Naive thymus-derived CD4-positive, alpha-beta T cell (primary cell): ENCODE measurements at regions not wholly inside any gene's neighbourhood (a gene's known extent, or its start where the extent isn't known, plus 50 kb on each side); places are given as distances from the start of the nearest gene placed in this dataset.

Source experiments
- ATAC-seq: fragments of 150-1000 bp; cut with Tn5 transposase; 2 replicates; pipeline ENCODE4 v1.10.0; 2021; ENCODE audit warnings: mild to moderate bottlenecking, moderate library complexity
- CTCF ChIA-PET: fragments of 350-600 bp; sonication (Branson Sonifier 250); formaldehyde crosslinking; loops from one replicate; lab custom pipeline; 2021; ENCODE audit warnings: antibody characterized with exemption; lab: Charles Lee
- POLR2A ChIA-PET: fragments of 350-600 bp; sonication (Branson Sonifier 250); formaldehyde crosslinking; loops from one replicate; lab custom pipeline; 2021; ENCODE audit warnings: antibody characterized with exemption, inconsistent platforms; lab: Charles Lee
- DNase-seq, 9 donors: peaks; one replicate each; pipeline versions ENCODE4 v3.0.0 to v3.0.0-alpha.2; 2020 to 2022; ENCODE audit warnings: mixed read lengths in 1 of 9
- H3K27ac ChIP-seq: one replicate; pipeline ENCODE4 v1.7.0; 2013; ENCODE audit warnings: mild to moderate bottlenecking, low read depth, low read length, moderate library complexity
- H3K27me3 ChIP-seq, 2 donors: one replicate each; pipeline ENCODE4 v1.7.0; 2013; ENCODE audit warnings: low read length in 2 of 2, mild to moderate bottlenecking in 2 of 2, moderate library complexity in 2 of 2; ENCODE audit not compliant: control insufficient read depth in 2 of 2, insufficient read depth in 2 of 2
- H3K36me3 ChIP-seq, 3 experiments: 1 replicate in 2 of 3; 2 replicates in 1 of 3; pipeline ENCODE4 v1.7.0; 2013; ENCODE audit warnings: low read length in 3 of 3, mild to moderate bottlenecking in 3 of 3, moderate library complexity in 1 of 3; ENCODE audit not compliant: insufficient read depth in 3 of 3, control insufficient read depth in 2 of 3
- H3K4me1 ChIP-seq, 2 donors: one replicate each; pipeline ENCODE4 v1.7.0; 2013; ENCODE audit warnings: low read length in 2 of 2, mild to moderate bottlenecking in 2 of 2, moderate library complexity in 1 of 2; ENCODE audit not compliant: control insufficient read depth in 2 of 2, insufficient read depth in 2 of 2
- H3K4me3 ChIP-seq: 2 replicates; pipeline ENCODE4 v1.7.0; 2013; ENCODE audit warnings: mild to moderate bottlenecking, low read length
- H3K9me3 ChIP-seq, 3 experiments: 1 replicate in 2 of 3; 2 replicates in 1 of 3; pipeline ENCODE4 v1.7.0; 2013; ENCODE audit warnings: low read length in 3 of 3; ENCODE audit not compliant: control insufficient read depth in 2 of 3
- H3K27ac Mint-ChIP-seq, 9 donors: one replicate each; pipeline ENCODE4 v1.8.0; 2020 to 2022; ENCODE audit warnings: mixed read lengths in 9 of 9, mild to moderate bottlenecking in 8 of 9, moderate library complexity in 5 of 9, inconsistent platforms in 2 of 9
- H3K27me3 Mint-ChIP-seq, 5 donors: one replicate each; pipeline ENCODE4 v1.8.0; 2021 to 2022; ENCODE audit warnings: mixed read lengths in 5 of 5, mild to moderate bottlenecking in 1 of 5
- H3K36me3 Mint-ChIP-seq, 5 donors: one replicate each; pipeline ENCODE4 v1.8.0; 2020 to 2022; ENCODE audit warnings: mixed read lengths in 5 of 5, mild to moderate bottlenecking in 3 of 5, inconsistent platforms in 1 of 5
- H3K4me1 Mint-ChIP-seq, 7 donors: one replicate each; pipeline ENCODE4 v1.8.0; 2020 to 2022; ENCODE audit warnings: mixed read lengths in 7 of 7, mild to moderate bottlenecking in 3 of 7, inconsistent platforms in 1 of 7
- H3K4me3 Mint-ChIP-seq, 10 donors: one replicate each; pipeline ENCODE4 v1.8.0; 2020 to 2022; ENCODE audit warnings: mild to moderate bottlenecking in 10 of 10, mixed read lengths in 10 of 10, moderate library complexity in 6 of 10, inconsistent platforms in 2 of 10
- H3K9me3 Mint-ChIP-seq, 11 donors: one replicate each; pipeline ENCODE4 v1.8.0; 2020 to 2022; ENCODE audit warnings: mixed read lengths in 11 of 11, mild to moderate bottlenecking in 4 of 11, inconsistent platforms in 1 of 11, moderate library complexity in 1 of 11
- intact Hi-C, 2 donors: fragments of 100-400 bp; cut with micrococcal nuclease; formaldehyde crosslinking; loops; one replicate each; pipeline ENCODE4 v1.15.1; 2023

- peaks cover 0 to 7% (median 0%) of the 10 kb centered on the region in 5 donors for H3K27me3 Mint-ChIP-seq
- ChIA-PET POLR2A (no interaction called here), CTCF (no interaction called here)
- intact Hi-C loops, result no loop called here
- no peaks in the 10 kb centered on the region for H3K9me3 ChIP-seq
- H3K27me3 ChIP-seq, result no peaks in the 10 kb centered on the region
- peaks cover 0 to 42% (median 10%) of the 10 kb centered on the region in 7 donors for H3K4me1 Mint-ChIP-seq
- H3K9me3 Mint-ChIP-seq, result peaks cover 0 to 24% (median 0%) of the 10 kb centered on the region in 11 donors
- H3K36me3 ChIP-seq, result no peaks in the 10 kb centered on the region
- H3K27ac Mint-ChIP-seq, result peak overlapping the region in 1 of 9 donors; percentile 61
- H3K36me3 Mint-ChIP-seq, result peaks cover 0 to 56% (median 0%) of the 10 kb centered on the region in 5 donors
- ATAC-seq (no peak), DNase-seq (no peak)
- H3K4me3 Mint-ChIP-seq, result no peak overlapping the region
- no peaks in the 10 kb centered on the region for H3K4me1 ChIP-seq
- no peak overlapping the region for H3K4me3 ChIP-seq
- H3K27ac ChIP-seq, result no peak overlapping the region
Measured at GRCh38 chr6:135637701-135638100, 140.2 kb upstream of the AHI1 start.

GRCh38 chr6:135638108-135638507 lies 140.6 kb upstream of the AHI1 start:
- Mint-ChIP-seq H3K4me1 (peaks cover 0 to 46% (median 10%) of the 10 kb centered on the region in 7 donors), H3K4me3 (no peak overlapping the region), H3K9me3 (peaks cover 0 to 26% (median 0%) of the 10 kb centered on the region in 11 donors), H3K36me3 (peaks cover 0 to 60% (median 0%) of the 10 kb centered on the region in 5 donors), H3K27ac (peak overlapping the region in 1 of 9 donors; percentile 61), H3K27me3 (peaks cover 0 to 7% (median 0%) of the 10 kb centered on the region in 5 donors)
- DNase-seq, result no peak
- CTCF ChIA-PET, result no interaction called here
- H3K4me1 ChIP-seq, result no peaks in the 10 kb centered on the region
- no peak for ATAC-seq
- no peaks in the 10 kb centered on the region for H3K27me3 ChIP-seq
- H3K9me3 ChIP-seq, result no peaks in the 10 kb centered on the region
- intact Hi-C loops, result no loop called here
- H3K27ac ChIP-seq, result no peak overlapping the region
- POLR2A ChIA-PET, result no interaction called here
- H3K36me3 ChIP-seq, result no peaks in the 10 kb centered on the region
- no peak overlapping the region for H3K4me3 ChIP-seq

- ChIA-PET CTCF (no interaction called here), POLR2A (no interaction called here)
- no peaks in the 10 kb centered on the region for H3K27me3 Mint-ChIP-seq
- no peaks in the 10 kb centered on the region for H3K36me3 ChIP-seq
- DNase-seq (no peak), ATAC-seq (no peak)
- no peaks in the 10 kb centered on the region for H3K4me1 ChIP-seq
- peaks cover 0 to 54% (median 0%) of the 10 kb centered on the region in 5 donors for H3K36me3 Mint-ChIP-seq
- no peak overlapping the region for H3K27ac ChIP-seq
- H3K9me3 ChIP-seq, result no peaks in the 10 kb centered on the region
- H3K27ac Mint-ChIP-seq, result peak overlapping the region in 1 of 9 donors; percentile 77
- H3K4me1 Mint-ChIP-seq, result peaks cover 0 to 52% (median 10%) of the 10 kb centered on the region in 7 donors
- H3K4me3 ChIP-seq, result no peak overlapping the region
- H3K9me3 Mint-ChIP-seq, result peaks cover 0 to 23% (median 0%) of the 10 kb centered on the region in 11 donors
- intact Hi-C loops, result loop anchor here in 1 of 2 donors (2.0 to 5.0 kb wide), 2 partner anchors 15 to 53 kb away; no protein-coding TSS in a partner anchor
- peak overlapping the region in 1 of 10 donors; percentile 50 for H3K4me3 Mint-ChIP-seq
- H3K27me3 ChIP-seq, result no peaks in the 10 kb centered on the region
Measured at GRCh38 chr6:135640048-135640447, 142.5 kb upstream of the AHI1 start.

- CTCF ChIA-PET, result no interaction called here
- H3K36me3 Mint-ChIP-seq, result peaks cover 0 to 53% (median 0%) of the 10 kb centered on the region in 5 donors
- Histone ChIP-seq H3K27ac (no peak overlapping the region), H3K9me3 (no peaks in the 10 kb centered on the region), H3K36me3 (no peaks in the 10 kb centered on the region), H3K4me1 (no peaks in the 10 kb centered on the region), H3K27me3 (no peaks in the 10 kb centered on the region), H3K4me3 (no peak overlapping the region)
- H3K4me3 Mint-ChIP-seq, result peak overlapping the region in 1 of 10 donors; percentile 50
- H3K9me3 Mint-ChIP-seq, result peaks cover 0 to 23% (median 0%) of the 10 kb centered on the region in 11 donors
- H3K4me1 Mint-ChIP-seq, result peaks cover 0 to 52% (median 10%) of the 10 kb centered on the region in 7 donors
- H3K27ac Mint-ChIP-seq, result peak overlapping the region in 2 of 9 donors; percentile 4 to 77
- intact Hi-C loops, result loop anchor here in 1 of 2 donors (2.0 to 5.0 kb wide), 2 partner anchors 16 to 53 kb away; no protein-coding TSS in a partner anchor
- no peaks in the 10 kb centered on the region for H3K27me3 Mint-ChIP-seq
- no peak for ATAC-seq
- no peak for DNase-seq
- POLR2A ChIA-PET, result no interaction called here
Measured at GRCh38 chr6:135640449-135641111, 143.0 kb upstream of the AHI1 start.

GRCh38 chr6:135642912-135643311 lies 145.4 kb upstream of the AHI1 start:
- Histone ChIP-seq H3K27ac (no peak overlapping the region), H3K4me1 (no peaks in the 10 kb centered on the region), H3K4me3 (no peak overlapping the region), H3K36me3 (no peaks in the 10 kb centered on the region), H3K27me3 (no peaks in the 10 kb centered on the region), H3K9me3 (no peaks in the 10 kb centered on the region)
- Mint-ChIP-seq H3K36me3 (peaks cover 0 to 59% (median 0%) of the 10 kb centered on the region in 5 donors), H3K27ac (peak overlapping the region in 1 of 9 donors; percentile 40), H3K4me3 (no peak overlapping the region), H3K4me1 (peaks cover 0 to 57% (median 10%) of the 10 kb centered on the region in 7 donors), H3K9me3 (peaks cover 0 to 24% (median 0%) of the 10 kb centered on the region in 11 donors), H3K27me3 (no peaks in the 10 kb centered on the region)
- ChIA-PET CTCF (no interaction called here), POLR2A (no interaction called here)
- ATAC-seq (no peak), DNase-seq (no peak)
- intact Hi-C loops, result loop anchor here in 1 of 2 donors (5.0 kb wide), 1 partner anchor 56 kb away; no protein-coding TSS in a partner anchor

GRCh38 chr6:135644394-135644793 lies 146.9 kb upstream of the AHI1 start:
- Mint-ChIP-seq H3K27ac (no peak overlapping the region), H3K4me1 (peaks cover 0 to 50% (median 10%) of the 10 kb centered on the region in 7 donors), H3K27me3 (no peaks in the 10 kb centered on the region), H3K9me3 (peaks cover 0 to 31% (median 3%) of the 10 kb centered on the region in 11 donors), H3K36me3 (peaks cover 0 to 66% (median 0%) of the 10 kb centered on the region in 5 donors), H3K4me3 (no peak overlapping the region)
- H3K27me3 ChIP-seq, result no peaks in the 10 kb centered on the region
- H3K36me3 ChIP-seq, result no peaks in the 10 kb centered on the region
- no peaks in the 10 kb centered on the region for H3K9me3 ChIP-seq
- ChIA-PET POLR2A (no interaction called here), CTCF (no interaction called here)
- ATAC-seq (no peak), DNase-seq (no peak)
- intact Hi-C loops, result loop anchor here in 1 of 2 donors (5.0 kb wide), 1 partner anchor 57 kb away; no protein-coding TSS in a partner anchor
- no peak overlapping the region for H3K27ac ChIP-seq
- no peak overlapping the region for H3K4me3 ChIP-seq
- H3K4me1 ChIP-seq, result no peaks in the 10 kb centered on the region
